HG02610 (cell line): ENCODE measurements at regions not wholly inside any gene's neighbourhood (a gene's known extent, or its start where the extent isn't known, plus 50 kb on each side); places are given as distances from the start of the nearest gene placed in this dataset.

Source experiments
- ATAC-seq: cut with Tn5 transposase; IDR thresholded peaks from one replicate; pipeline ENCODE4 v1.9.1; 2021; ENCODE audit warnings: mild to moderate bottlenecking, moderate library complexity; ENCODE audit not compliant: unreplicated experiment

- ATAC-seq, result no peak
Observed at GRCh38 chr13:63044589-63045313, 1629.1 kb upstream of the PCDH20 start.

DNA sequence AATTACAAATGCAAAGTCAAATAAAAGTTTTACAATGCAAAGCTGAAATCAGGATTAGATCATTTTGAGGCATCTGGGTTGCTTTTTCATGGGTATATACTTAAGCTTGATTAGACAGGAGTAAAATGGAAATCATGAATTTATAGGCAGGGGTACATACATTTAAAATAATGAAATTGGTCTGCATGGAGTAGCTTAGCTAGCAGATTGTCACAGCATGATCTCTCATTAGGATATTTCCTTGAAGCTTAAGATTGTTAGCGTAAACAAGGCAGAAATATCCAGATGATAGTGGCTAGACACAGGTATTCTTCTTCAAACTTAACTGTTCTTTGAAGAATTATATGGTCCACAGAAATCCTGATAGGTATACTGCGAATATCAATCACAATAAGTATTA is 1627.0 kb upstream of the PCDH20 start:
- no peak for ATAC-seq

DNA sequence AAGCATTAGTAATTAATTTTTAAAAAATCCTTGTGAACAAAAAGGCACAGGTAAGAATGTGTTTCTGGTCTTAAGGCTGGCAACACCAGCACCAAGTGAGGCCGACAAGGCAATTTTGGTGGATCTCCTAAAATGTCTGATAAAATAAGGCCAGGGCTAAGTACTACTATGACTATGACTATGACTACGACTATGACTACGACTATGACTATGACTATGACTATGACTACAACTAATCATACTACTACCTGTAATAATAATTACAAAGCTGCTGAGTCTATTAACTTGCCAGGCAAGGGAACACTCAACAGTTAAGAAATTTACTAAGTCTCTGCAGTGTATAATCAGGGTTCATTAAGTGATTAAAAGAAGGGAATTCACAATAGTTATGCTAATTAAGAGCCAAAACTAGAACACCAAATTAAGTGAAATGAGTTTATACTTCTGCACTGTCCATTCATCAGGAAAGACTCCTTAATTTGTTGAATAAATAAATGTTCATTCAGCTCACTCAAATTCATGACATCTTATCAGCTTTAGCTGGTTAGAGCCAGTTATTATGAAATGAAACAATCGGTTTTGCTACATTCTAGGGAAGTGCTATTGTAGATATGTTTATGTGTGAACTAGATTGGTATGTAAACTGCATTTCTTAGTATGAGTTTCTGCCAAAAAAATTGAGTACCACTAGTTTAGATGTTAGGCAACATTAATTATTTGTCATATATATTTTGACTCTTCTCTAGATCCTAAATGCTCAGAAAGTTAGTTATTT is 1626.2 kb upstream of the PCDH20 start:
- peak; percentile 72 for ATAC-seq

- no peak for ATAC-seq
Observed at GRCh38 chr13:63026285-63026797, 1610.7 kb upstream of the PCDH20 start.

DNA sequence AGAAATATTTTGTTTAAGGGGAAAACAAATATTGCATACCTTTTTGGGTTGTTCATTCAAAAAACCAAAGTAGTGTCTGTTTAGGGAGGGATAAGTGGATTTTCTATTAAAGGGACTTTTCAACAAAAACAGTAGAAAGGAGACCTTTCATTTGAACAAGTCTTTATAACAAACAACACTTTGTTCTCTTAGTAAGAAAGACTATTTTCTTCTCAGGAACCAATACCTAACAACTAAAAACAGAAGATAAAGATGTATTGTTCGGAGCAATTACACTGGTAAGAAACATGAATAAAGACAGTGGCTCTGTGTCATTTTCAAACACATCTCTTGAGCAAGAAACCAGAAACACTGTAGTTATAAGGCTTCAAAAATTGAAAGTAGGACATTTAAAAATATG is 1610.1 kb upstream of the PCDH20 start:
- ATAC-seq, result no peak

DNA sequence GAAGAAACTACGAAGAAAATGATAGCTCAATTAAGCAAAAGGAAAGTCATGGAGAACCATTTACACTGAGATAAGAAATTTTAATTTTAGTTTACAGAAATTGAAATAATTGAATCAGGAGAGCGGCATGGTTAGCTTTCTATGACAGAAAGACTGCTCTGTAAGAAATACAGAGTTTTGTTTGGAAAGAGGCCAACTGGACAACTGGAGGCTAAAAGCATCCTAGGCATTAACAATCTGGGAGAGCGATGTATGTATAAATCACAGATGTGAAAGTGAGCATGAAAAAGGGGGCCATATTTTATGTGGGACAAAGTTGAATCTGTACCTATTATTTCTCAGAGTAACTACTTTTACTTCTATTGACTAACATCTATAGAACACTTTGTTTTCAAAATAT is 1608.8 kb upstream of the PCDH20 start:
- no peak for ATAC-seq

- ATAC-seq, result no peak
Observed at GRCh38 chr13:63011996-63012395, 1596.3 kb upstream of the PCDH20 start.

DNA sequence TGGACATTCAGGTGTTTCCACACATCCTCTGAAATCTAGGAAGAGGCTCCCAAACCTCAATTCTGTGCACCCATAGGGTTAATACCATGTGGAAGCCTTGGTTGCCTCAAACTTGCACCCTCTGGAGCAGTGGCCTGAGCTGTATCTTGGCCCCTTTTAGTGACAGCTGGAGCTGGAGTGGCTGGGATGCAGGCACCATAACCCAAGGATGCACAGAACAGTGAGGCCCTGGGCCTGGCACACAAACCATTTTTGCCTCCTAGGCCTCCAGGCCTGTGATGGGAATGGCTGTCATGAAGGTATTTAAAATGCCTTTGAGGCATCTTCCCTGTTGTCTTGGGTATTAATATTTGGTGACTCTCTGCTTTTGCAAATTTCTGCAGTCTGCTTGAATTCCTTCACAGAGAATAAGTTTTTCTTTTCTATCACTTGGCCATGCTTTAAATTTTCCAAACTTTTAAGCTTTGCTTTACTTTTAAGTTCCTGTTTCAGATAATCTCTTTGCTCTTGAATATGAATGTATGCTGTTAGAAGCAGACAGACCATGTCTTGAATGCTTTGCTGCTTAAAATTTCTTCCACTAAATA is 1594.5 kb upstream of the PCDH20 start:
- no peak for ATAC-seq

DNA sequence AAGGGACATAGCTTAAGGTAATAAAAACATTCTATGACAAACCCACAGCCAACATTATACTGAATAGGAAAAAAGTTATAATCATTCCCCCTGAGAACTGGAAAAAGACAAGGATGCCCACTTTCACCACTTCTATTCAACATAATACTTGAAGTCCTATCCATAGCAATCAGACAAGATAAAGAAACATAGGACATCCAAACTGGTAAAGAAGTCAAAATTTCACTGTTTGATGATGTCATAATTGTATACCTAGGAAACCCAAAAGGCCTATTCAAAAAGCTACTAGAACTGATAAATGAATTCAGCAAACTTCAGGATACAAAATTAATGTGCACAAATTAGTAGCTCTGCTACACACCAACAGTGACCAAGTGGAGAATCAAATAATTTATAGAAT is 1590.0 kb upstream of the PCDH20 start:
- ATAC-seq, result no peak

- ATAC-seq, result no peak
Observed at GRCh38 chr13:62997696-62998095, 1582.0 kb upstream of the PCDH20 start.

- no peak for ATAC-seq
Observed at GRCh38 chr13:62997038-62997599, 1581.5 kb upstream of the PCDH20 start.

DNA sequence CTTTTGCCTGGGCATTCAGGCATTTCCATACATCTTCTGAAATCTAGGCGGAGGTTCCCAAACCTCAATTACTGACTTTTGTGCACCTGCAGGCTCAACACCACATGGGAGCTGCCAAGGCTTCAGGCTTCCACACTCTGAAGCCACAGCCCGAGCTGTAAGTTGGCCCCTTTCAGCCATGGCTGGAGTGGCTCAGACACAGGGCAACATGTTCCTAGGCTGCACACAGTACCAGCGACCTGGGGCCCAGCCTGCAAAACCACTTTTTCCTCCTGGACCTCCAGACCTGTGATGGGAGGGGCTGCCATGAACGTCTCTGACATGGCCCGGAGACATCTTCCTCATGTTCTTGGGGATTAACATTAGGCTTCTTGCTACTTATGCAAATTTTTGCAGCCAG is 1558.2 kb upstream of the PCDH20 start:
- ATAC-seq, result no peak

GRCh38 chr13:62964522-62964921 is 1548.9 kb upstream of the PCDH20 start:
- no peak for ATAC-seq

GRCh38 chr13:62960723-62961122 is 1545.1 kb upstream of the PCDH20 start:
- ATAC-seq, result no peak

- ATAC-seq, result no peak
Observed at GRCh38 chr13:62933809-62934208, 1518.2 kb upstream of the PCDH20 start.

DNA sequence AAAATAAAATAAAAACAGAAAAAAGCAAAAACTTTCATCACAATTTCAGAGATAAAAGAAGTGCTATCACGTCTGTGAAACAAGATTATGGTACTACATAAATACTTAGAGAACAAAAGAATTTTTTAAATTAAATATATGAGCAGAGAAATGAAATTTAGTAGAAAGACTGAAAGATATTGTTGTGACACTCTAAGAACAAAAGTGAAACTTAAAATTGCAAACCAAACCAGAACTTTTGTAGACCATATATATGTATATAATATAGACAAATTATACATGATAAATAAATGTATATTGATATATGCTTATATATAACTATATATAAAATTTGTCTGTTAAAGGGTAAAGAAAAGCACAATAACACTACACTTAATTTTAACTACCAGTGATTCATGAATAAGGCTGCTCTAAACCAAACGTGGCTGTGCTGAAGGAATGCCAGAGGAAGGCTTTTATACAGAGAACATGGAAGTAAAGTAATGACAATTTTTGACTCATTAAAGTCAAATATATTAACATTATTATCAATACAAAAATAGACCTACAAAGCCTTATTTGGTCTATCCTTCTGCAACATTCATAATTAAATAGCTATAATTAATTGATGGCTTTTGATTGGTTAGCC is 1516.7 kb upstream of the PCDH20 start:
- no peak for ATAC-seq

DNA sequence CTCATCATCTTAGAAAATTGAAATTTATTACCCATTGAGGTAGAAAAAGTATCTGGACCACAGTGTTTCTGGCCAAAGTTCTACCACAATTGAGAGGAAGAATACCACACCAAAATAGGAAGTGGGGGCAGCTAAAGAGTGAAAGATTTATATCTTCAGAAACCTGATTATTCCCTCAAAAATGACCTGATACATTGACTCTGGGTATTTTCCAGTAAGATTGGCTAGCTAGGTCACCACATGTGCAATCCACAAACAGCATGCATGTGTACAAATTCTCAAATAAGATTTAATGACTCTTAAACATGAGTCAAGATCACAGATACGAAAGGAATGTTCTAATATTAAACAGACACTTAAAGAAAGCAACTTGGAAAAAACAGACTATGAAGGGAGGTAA is 1516.2 kb upstream of the PCDH20 start:
- no peak for ATAC-seq

- ATAC-seq, result no peak
Observed at GRCh38 chr13:62924395-62924794, 1508.7 kb upstream of the PCDH20 start.

DNA sequence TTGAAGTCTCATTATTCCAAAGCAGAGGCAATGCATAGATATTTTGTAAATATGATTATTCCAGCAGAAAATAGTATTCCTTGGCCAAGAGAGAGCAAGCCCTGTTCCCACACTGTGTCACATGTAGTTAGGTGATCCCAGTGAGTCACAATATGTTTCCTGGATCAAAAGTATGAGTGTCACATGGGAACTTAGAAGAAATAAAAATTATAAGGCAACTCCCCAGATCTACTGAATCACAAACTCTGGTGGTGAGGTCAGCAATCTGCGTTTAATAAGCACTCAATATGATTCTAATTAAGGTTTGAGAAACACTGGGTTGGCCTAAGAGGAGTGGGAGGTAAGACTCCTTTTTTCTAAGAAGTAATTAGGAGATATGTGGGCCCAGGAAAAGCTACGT is 1504.5 kb upstream of the PCDH20 start:
- no peak for ATAC-seq

- ATAC-seq, result no peak
Observed at GRCh38 chr13:62919491-62919890, 1503.8 kb upstream of the PCDH20 start.

- ATAC-seq, result no peak
Observed at GRCh38 chr13:62910541-62911060, 1495.0 kb upstream of the PCDH20 start.
